Mucosa of descending colon (tissue), 3 donors: ENCODE measurements at regions not wholly inside any gene's neighbourhood (a gene's known extent, or its start where the extent isn't known, plus 50 kb on each side); places are given as distances from the start of the nearest gene placed in this dataset.
"Not testable (repeated sequence)": the region's sequence is repeated elsewhere in the genome, so short reads cannot be mapped to it uniquely, and the experiment has no call there.

Experiments
- ATAC-seq: fragments of 200-7000 bp; cut with Tn5 transposase; one replicate; pipeline ENCODE4 v1.9.1; 2020; ENCODE audit warnings: mild to moderate bottlenecking, moderate library complexity
- DNase-seq, 3 donors: peaks; one replicate each; pipeline ENCODE4 v3.0.0-alpha.2; 2020
- H3K36me3 ChIP-seq: fragments of 200-600 bp; one replicate; pipeline ENCODE4 v1.8.0; 2021; ENCODE audit warnings: low read depth, mild to moderate bottlenecking
- H3K4me1 ChIP-seq: fragments of 200-600 bp; one replicate; pipeline ENCODE4 v1.8.0; 2021; ENCODE audit warnings: low read depth, mild to moderate bottlenecking
- H3K4me3 ChIP-seq: fragments of 200-600 bp; one replicate; pipeline ENCODE4 v1.8.0; 2021; ENCODE audit warnings: mild to moderate bottlenecking
- H3K9me3 ChIP-seq: fragments of 200-600 bp; one replicate; pipeline ENCODE4 v1.8.0; 2021; ENCODE audit warnings: mild to moderate bottlenecking
- intact Hi-C, 2 donors: fragments of 100-400 bp; cut with DNase I in 1 of 2; cut with micrococcal nuclease in 1 of 2; formaldehyde crosslinking; loops; one replicate each; pipeline versions ENCODE4 v1.11.0 to v1.11.1; 2022; cut with DNase I, micrococcal nuclease
- TF ChIP-seq, protein P1 (sequence below): fragments of 200-600 bp; IDR thresholded peaks from one replicate; pipeline ENCODE4 v1.8.0; 2022; ENCODE audit warnings: antibody characterized with exemption, mild to moderate bottlenecking
- donor health status: DM: no; HTN: no; CAD: no; lungs with moderate emphysema.
- donor health status: DM: no; HTN: no; CAD: no.
- donor health status: DM: no; HTN: yes; CAD: no.

DNA sequence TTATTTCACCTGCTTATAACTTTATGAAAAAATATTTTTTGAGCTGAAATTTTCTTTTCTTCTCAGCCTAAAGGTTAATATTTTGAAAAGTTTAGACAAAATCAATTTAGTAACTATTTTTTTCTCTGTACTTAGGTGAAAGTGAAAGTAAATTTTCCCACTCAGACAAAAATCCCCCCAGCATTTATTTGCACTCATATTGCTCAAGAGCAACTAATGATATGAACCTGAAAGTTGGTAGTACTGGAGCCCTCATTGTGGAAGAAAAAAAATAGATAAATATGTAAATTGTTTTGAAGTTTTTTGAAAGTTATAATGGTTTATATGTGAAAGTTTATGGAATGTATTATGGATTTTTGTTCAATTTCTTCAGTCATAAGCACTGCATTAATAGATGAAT is 1005.9 kb upstream of the ATXN7L3B start:
- Histone ChIP-seq H3K9me3 (peaks cover 32% of the 10 kb centered on the region), H3K4me3 (no peak overlapping the region), H3K4me1 (no peaks in the 10 kb centered on the region), H3K36me3 (no peaks in the 10 kb centered on the region)
- no peak for DNase-seq
- ATAC-seq, result no peak
- intact Hi-C loops, result no loop called here
- TF ChIP-seq, protein P1, sequence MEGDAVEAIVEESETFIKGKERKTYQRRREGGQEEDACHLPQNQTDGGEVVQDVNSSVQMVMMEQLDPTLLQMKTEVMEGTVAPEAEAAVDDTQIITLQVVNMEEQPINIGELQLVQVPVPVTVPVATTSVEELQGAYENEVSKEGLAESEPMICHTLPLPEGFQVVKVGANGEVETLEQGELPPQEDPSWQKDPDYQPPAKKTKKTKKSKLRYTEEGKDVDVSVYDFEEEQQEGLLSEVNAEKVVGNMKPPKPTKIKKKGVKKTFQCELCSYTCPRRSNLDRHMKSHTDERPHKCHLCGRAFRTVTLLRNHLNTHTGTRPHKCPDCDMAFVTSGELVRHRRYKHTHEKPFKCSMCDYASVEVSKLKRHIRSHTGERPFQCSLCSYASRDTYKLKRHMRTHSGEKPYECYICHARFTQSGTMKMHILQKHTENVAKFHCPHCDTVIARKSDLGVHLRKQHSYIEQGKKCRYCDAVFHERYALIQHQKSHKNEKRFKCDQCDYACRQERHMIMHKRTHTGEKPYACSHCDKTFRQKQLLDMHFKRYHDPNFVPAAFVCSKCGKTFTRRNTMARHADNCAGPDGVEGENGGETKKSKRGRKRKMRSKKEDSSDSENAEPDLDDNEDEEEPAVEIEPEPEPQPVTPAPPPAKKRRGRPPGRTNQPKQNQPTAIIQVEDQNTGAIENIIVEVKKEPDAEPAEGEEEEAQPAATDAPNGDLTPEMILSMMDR, result no peak

DNA sequence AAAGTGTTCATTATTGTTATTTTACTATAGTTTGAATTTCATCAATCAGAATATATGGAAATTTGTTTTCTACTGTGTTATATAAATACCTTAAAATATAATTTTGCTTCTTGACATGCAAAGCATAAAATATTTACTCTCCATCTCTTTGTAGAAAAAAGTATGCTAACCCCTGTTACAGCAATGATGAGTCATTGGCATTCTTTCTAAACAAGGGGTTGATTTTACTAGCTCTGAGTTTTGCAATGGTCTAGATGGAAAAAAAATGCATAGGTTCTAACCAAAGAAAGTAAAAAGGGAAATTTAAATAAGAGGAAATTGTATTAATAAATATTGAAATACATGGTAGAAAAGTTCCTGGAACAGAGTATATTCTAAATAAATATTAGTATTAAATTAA is 990.2 kb upstream of the ATXN7L3B start:
- Histone ChIP-seq H3K36me3 (no peaks in the 10 kb centered on the region), H3K4me1 (no peaks in the 10 kb centered on the region), H3K4me3 (no peak overlapping the region), H3K9me3 (peaks cover 6% of the 10 kb centered on the region)
- DNase-seq, result no peak
- TF ChIP-seq, protein P1, result no peak
- ATAC-seq, result no peak
- intact Hi-C loops, result no loop called here

DNA sequence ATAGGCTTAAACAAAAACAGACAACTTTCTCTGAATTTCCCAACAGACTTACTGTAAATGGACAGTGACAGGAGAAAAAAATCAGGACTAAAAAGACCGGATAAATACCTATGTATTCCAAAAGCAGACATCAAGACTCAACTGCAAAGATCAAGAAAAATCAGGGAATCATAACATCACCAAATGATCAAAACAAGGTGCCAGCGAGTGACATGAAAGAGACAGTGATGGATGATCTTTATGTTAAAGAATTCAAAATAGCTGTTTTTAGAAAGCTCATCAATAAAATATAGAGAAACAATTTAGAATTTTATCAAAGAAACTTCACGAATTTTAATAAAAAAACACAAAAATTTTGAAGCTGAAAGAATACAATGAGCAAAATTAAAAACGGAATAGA is 952.5 kb upstream of the ATXN7L3B start:
- Histone ChIP-seq H3K36me3 (no peaks in the 10 kb centered on the region), H3K9me3 (peaks cover 27% of the 10 kb centered on the region), H3K4me3 (no peak overlapping the region), H3K4me1 (no peaks in the 10 kb centered on the region)
- no peak for ATAC-seq
- intact Hi-C loops, result no loop called here
- DNase-seq, result no peak
- TF ChIP-seq, protein P1, result no peak

DNA sequence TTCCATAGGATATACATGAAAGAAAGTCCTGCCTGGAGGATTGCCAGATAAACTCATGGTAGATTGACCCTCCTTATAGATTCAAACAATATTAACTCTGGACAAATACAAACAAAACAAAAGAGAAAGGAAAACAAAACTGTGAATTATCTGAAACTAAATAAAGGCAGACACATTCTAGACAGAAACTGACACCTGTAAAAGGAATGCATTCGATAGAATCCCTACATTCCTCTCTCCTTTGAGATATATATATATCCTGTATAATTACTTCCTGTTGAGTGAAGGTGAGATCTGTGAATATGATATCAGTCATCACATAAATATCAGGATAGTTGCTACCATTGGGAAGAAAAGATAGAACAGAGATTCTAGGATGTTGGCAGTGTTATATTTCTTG is 948.4 kb upstream of the ATXN7L3B start:
- Histone ChIP-seq H3K36me3 (no peaks in the 10 kb centered on the region), H3K4me3 (no peak overlapping the region), H3K4me1 (no peaks in the 10 kb centered on the region), H3K9me3 (no peaks in the 10 kb centered on the region)
- no peak for ATAC-seq
- DNase-seq, result no peak
- intact Hi-C loops, result no loop called here
- TF ChIP-seq, protein P1, result no peak

DNA sequence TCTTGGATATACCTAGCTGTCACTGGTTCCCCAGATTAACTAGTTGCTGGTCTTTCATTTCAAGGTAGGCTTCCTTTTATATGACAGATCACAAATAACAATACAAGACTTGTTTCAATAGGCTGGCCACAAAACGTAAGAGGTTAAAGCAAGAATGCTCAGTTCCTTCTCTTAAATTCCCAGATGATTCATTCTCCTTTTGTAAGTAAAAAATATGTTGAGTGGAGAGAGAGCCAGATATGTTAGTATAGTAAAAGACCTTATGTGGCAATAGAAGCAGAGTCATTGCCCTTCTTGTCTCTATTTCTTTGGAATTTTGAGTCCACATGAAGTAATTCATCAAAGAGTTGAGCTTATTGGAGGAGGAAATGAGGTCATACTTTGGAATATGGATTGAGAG is 939.0 kb upstream of the ATXN7L3B start:
- Histone ChIP-seq H3K9me3 (no peaks in the 10 kb centered on the region), H3K4me1 (no peaks in the 10 kb centered on the region), H3K36me3 (no peaks in the 10 kb centered on the region), H3K4me3 (no peak overlapping the region)
- TF ChIP-seq, protein P1, result no peak
- no peak for DNase-seq
- intact Hi-C loops, result no loop called here
- ATAC-seq, result no peak

DNA sequence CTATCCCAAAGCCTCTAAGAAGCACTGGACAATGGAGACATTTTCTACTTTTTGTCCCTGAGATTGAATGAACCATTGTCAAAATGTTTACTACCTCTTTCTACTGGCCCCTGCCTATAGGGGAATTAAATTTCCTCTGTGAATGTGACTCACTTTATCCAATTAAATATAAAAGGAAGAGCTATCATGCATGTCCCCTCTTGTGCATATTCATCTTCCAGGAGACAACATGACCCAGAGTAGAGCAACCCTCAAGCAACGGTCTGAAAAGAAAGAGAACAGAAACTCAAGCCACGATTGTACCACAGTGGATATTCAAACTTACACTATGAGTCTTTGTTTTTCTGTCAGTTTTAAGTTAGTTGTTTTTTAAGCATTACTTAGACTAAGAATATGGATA is 938.4 kb upstream of the ATXN7L3B start:
- Histone ChIP-seq H3K36me3 (no peaks in the 10 kb centered on the region), H3K4me3 (no peak overlapping the region), H3K9me3 (no peaks in the 10 kb centered on the region), H3K4me1 (no peaks in the 10 kb centered on the region)
- intact Hi-C loops, result no loop called here
- TF ChIP-seq, protein P1, result no peak
- DNase-seq (no peak), ATAC-seq (no peak)

DNA sequence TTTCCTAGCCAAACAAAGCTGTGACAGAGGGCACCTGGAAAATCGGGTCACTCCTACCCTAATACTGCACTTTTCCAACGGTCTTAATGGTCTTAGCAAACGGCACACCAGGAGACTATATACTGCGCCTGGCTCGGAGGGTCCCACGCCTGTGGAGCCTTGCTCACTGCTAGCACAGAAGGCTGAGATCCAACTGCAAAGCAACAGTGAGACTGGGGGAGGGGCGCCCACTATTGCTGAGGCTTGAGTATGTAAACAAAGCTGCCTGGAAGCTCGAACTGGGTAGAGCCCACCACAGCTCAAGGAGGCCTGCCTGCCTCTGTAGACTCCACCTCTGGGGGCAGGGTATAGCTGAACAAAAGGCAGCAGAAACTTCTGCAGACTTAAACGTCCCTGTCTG is 931.7 kb upstream of the ATXN7L3B start:
- DNase-seq, H3K4me3 ChIP-seq, H3K4me1 ChIP-seq, intact Hi-C loops, H3K36me3 ChIP-seq, ATAC-seq: not testable (repeated sequence)
- H3K9me3 ChIP-seq, result peaks cover 17% of the 10 kb centered on the region
